ENCODE measurements at regions not wholly inside any gene's neighbourhood (a gene's known extent, or its start where the extent isn't known, plus 50 kb on each side); places are given as distances from the start of the nearest gene placed in this dataset.

DNA sequence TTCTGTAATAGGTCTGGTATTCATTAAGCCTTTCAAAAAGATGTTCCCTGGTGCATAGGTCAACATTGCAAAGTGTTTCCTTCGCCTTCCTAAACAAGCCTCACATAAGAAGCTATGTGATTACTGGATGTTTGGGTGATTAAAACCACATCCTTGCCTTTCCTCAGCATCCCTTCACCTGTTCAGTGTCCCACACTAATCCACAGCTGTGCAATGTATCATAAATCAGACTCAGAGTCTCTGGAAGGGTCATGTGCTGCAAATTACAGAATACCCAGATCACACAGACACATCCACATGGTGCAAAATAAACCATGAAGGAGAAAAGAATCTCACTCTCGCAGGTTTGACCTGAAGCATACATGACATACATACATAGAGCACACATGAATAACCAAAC is 164.7 kb upstream of the NSMCE3 start:
- no peak for DNase-seq (ENCODE audit: low spot score)
- TF ChIP-seq, protein P1, sequence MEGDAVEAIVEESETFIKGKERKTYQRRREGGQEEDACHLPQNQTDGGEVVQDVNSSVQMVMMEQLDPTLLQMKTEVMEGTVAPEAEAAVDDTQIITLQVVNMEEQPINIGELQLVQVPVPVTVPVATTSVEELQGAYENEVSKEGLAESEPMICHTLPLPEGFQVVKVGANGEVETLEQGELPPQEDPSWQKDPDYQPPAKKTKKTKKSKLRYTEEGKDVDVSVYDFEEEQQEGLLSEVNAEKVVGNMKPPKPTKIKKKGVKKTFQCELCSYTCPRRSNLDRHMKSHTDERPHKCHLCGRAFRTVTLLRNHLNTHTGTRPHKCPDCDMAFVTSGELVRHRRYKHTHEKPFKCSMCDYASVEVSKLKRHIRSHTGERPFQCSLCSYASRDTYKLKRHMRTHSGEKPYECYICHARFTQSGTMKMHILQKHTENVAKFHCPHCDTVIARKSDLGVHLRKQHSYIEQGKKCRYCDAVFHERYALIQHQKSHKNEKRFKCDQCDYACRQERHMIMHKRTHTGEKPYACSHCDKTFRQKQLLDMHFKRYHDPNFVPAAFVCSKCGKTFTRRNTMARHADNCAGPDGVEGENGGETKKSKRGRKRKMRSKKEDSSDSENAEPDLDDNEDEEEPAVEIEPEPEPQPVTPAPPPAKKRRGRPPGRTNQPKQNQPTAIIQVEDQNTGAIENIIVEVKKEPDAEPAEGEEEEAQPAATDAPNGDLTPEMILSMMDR (IDR thresholded peaks at IDR 0.05; ENCODE audit: extremely low read depth, insufficient read depth, missing control alignments): no peak
- in situ Hi-C loops (cut with MboI; ENCODE audit: low pct_unique_long_range_greater_than_20kb, low sequenced_read_pairs, unreplicated experiment): no loop called here

DNA sequence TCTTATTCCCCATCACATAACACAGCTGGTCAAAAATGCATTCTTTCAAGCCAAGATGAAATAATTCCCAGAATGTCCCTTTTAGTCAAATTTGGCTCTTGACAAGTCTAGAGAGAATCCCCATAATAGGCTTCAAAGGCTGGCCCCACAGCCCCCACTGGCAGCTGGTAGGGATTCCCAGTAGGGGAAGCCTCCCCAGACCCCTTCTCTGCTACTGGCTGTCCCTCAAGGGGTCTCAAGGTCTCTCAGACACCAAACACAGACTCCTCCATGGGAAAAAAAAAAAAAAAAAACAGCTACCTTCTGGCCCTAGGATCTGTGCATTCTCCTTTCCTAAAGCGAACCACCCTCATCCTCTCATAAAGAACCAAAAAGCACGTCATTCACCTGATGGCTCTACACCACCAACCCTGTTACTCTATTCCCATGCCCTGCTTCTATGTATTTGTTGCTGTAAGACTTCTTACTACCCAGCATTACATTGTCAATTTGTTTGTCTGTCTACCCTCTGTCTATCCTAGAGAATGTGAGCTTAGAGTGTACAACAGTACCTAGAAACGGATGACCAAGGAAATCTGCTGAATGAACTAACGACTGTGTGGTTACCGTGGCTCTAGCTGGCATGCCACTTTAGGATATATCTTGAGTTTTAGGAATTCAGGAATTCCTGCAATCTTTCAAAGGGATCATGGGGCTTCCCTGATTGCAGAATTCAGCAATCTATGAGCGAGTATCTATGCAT is 164.1 kb upstream of the NSMCE3 start:
- DNase-seq (ENCODE audit: low spot score): no peak
- TF ChIP-seq, protein P1 (IDR thresholded peaks at IDR 0.05; ENCODE audit: extremely low read depth, insufficient read depth, missing control alignments): no peak
- in situ Hi-C loops (cut with MboI; ENCODE audit: low pct_unique_long_range_greater_than_20kb, low sequenced_read_pairs, unreplicated experiment): no loop called here

- in situ Hi-C loops (cut with MboI; ENCODE audit: low pct_unique_long_range_greater_than_20kb, low sequenced_read_pairs, unreplicated experiment): no loop called here
- TF ChIP-seq, protein P1 (IDR thresholded peaks at IDR 0.05; ENCODE audit: extremely low read depth, insufficient read depth, missing control alignments): no peak
- no peak for DNase-seq (ENCODE audit: low spot score)
Observed at GRCh38 chr15:29433050-29433318, 163.4 kb upstream of the NSMCE3 start.

DNA sequence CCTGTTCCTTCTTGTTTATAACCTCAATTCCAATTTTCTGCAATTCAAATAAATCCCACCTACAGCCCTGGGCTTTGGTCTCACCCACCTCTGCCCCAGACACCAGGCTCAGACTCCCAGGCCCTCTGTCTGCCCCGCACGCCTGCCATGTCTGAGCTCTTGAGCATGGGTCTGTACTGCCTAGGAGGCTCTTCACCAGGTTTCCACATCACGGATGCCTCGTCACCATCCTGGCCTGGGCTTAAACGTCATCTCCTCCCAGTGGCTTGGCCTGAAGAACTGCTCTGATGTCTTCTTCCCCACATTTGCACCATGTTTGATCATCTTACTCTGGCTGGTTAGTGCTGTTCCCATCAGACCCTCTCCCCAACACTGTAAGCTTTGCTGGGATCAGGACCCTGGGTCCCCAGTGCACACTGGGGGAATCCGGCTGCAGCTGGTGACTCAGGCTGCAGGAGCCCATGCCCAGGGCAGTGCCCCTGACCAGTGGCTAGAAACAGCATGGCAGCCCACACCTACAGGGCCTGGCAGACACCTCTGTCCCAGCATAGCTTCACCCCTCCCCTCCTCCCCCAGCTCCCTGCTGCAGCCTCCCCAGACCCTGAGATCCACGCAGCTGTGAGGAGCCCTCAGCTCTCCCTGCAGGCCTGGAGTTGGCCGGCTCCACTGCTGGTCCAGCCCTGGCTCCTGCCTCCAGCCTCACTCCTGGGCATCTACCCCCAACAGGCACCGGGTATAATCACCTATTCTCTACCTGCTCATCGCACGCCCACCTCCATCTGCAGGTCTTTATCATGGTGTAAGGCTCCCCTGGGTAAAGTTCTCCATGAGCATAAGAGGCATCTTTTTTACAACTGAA is 162.8 kb upstream of the NSMCE3 start:
- no peak for DNase-seq (ENCODE audit: low spot score)
- TF ChIP-seq, protein P1 (IDR thresholded peaks at IDR 0.05; ENCODE audit: extremely low read depth, insufficient read depth, missing control alignments): no peak
- in situ Hi-C loops (cut with MboI; ENCODE audit: low pct_unique_long_range_greater_than_20kb, low sequenced_read_pairs, unreplicated experiment): no loop called here

- no peak for DNase-seq (ENCODE audit: low spot score)
- in situ Hi-C loops (cut with MboI; ENCODE audit: low pct_unique_long_range_greater_than_20kb, low sequenced_read_pairs, unreplicated experiment): no loop called here
- TF ChIP-seq, protein P1 (IDR thresholded peaks at IDR 0.05; ENCODE audit: extremely low read depth, insufficient read depth, missing control alignments): no peak
Observed at GRCh38 chr15:29430831-29431230, 161.2 kb upstream of the NSMCE3 start.

- in situ Hi-C loops (cut with MboI; ENCODE audit: low pct_unique_long_range_greater_than_20kb, low sequenced_read_pairs, unreplicated experiment): no loop called here
- TF ChIP-seq, protein P1 (IDR thresholded peaks at IDR 0.05; ENCODE audit: extremely low read depth, insufficient read depth, missing control alignments): no peak
- DNase-seq (ENCODE audit: low spot score): no peak
Observed at GRCh38 chr15:29430124-29430523, 160.5 kb upstream of the NSMCE3 start.

Data from GM13977 (cell line).